KBM-7 (cell line): ENCODE measurements at regions not wholly inside any gene's neighbourhood (a gene's known extent, or its start where the extent isn't known, plus 50 kb on each side); places are given as distances from the start of the nearest gene placed in this dataset.

Experiments used
- DNase-seq: peaks from one replicate; pipeline ENCODE4 v3.0.0-alpha.2; 2015
- in situ Hi-C: fragments of 300-500 bp; cut with MboI; formaldehyde crosslinking; loops from 2 replicates; pipeline ENCODE4 v1.14.3; 2020; ENCODE audit warnings: low sequenced_read_pairs, low pct_unique_long_range_greater_than_20kb, mixed read lengths

DNA sequence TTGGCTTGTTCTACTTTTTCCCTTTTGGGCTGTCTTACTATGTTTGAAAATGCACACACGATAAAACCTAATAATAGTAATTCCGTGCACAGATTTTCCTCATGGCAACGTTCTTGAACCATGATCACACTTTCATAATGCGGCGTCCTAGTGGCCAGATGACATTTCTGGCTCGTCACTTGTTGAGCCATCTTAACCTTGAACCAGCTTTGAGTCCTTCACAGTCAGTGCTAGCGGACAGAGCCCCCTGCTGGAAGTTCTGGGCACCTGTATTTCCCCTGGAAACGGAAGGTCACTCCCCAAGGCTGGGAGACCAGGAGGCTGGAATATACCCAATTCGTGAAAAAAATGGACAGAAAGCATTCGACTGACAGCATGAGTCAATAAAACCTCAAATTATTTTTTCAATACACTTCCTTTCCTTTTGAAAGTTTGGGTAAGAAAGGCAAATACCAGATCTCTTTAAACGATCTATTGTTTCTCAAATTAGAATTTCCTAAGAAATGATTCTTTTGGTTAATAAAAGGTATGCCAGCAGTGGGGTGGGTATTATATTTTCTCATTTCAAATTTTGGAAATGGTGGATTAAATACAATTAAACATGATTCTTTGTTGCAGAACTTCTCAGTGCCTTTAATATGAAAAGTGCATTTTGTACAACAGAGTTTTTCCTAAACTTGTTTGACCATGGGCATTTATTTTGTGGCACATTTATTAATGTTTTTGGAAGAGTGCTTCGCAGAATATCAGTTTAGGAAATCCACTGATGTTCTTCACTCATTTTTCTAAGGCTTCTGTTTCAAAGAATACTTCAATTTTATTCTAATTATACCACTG is 542.3 kb downstream of the QKI start:
- peak; percentile 71 for DNase-seq
- in situ Hi-C loops, result no loop called here

GRCh38 chr6:163955756-163956155 is 541.2 kb downstream of the QKI start:
- in situ Hi-C loops, result no loop called here
- DNase-seq, result no peak

GRCh38 chr6:163955096-163955495 is 540.6 kb downstream of the QKI start:
- no peak for DNase-seq
- in situ Hi-C loops, result no loop called here

DNA sequence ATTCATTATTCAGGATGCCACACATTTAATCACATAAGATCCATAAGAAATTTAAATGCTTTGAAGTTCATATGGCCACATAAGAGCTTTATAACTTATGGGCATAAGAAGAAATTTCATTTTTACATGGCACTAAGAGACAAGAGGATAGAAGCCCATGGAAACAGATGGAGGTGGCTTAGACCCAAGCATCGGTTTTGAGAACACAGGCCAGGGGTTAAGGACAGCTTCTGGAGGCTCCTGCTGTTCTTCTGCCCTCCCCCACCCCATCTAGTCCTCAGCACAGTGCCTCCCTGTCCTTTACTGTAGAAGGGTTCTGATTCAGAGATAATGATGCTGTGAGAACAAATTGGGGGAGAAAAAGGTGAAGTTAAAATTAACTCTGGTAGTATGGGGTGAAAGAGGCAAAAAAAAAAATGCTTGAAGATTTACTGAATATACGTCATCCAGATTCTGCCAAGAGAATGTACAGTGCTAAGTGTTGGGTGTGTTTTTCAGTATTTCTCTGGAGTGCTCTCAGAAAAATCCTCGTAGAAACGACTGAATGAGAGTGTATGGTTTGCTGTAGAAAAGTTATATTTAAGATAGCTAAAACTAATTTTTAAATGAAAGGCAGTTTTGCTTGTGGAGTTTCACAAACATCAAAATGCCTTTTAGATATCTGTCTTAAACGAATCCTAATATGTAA is 539.7 kb downstream of the QKI start:
- in situ Hi-C loops, result no loop called here
- no peak for DNase-seq

GRCh38 chr6:163952005-163952404 is 537.5 kb downstream of the QKI start:
- DNase-seq, result no peak
- in situ Hi-C loops, result no loop called here

DNA sequence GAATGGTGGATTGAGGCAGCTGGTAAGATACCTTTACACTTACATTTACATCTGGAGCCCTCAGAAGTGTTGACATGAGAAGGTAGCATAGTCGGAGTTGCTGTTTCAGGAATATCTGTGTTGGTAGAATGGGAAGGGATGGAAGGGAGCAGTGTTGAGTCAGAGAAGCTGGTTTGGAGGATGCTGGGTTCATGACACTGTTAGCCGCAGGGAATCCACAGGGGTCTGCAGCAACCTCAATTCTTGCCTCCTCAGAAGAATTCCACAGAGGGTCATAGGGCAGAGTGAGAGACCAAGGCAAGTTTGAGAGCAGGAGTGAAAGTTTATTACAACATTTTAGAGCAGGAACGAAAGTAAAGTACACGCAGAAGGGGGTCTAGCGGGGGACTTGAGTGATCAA is 536.8 kb downstream of the QKI start:
- in situ Hi-C loops, result no loop called here

GRCh38 chr6:163950159-163950558 is 535.6 kb downstream of the QKI start:
- peak; percentile 6 for DNase-seq
- in situ Hi-C loops, result no loop called here

More for the DNA sequence above, 536.8 kb downstream of the QKI start:
- DNase-seq, result no peak

DNA sequence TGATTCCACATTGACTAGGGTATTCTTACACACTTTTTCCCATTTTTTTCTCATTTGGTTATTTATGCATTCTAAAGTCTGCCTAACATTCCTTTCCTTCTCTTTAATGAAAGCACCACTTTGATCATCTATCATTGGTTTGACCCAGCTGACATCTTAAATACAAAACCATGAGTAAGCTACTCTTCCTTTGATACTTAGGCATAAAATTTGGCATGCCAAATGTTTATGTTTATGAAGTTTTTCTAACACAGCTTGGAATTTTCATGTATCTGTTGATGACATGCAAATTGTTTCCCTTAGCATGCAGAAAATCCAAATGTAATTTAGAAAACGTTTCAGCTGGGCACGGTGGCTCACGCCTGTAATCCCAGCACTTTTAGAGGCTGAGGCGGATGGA is 534.9 kb downstream of the QKI start:
- no peak for DNase-seq
- in situ Hi-C loops, result no loop called here

DNA sequence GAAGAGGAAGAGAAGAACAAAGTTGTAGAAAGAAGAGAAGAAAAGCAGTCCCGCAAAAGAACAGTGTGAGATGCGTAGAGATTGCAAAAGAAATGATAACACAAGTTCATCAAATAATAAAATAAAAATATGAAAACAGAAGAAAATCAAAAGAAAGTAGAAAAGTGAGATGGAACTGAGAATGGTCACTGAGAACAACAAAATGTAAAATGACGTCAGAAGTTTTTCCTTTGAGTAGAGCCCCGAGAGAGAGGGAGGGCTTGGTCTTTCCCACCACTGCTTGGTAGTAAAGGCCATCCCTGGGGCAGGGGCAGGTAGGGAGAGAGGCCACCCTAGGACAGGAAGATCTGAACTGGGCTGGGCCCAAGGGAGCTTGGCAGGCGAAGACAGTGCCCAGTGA is 533.7 kb downstream of the QKI start:
- no peak for DNase-seq
- in situ Hi-C loops, result no loop called here

DNA sequence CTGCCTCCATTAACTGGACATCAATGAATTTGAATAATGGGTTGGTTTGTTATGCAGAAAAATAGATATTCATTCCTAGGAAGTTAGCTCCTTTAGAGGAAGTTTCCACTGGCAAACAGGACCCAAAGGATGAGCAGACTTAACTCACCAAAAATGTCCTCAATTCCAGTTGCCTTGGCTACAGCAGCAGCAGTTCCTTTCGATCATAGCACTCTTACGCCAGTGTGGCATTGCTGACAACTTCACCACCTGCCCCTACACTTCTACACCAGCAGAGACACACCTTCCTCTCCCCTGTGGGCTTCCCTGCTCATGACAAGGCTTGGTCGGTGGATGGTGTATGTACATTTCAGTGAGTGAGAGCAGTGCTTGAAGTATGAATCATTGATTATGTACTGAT is 532.8 kb downstream of the QKI start:
- in situ Hi-C loops, result no loop called here

GRCh38 chr6:163946437-163946836 is 531.9 kb downstream of the QKI start:
- no peak for DNase-seq
- in situ Hi-C loops, result no loop called here

More for the DNA sequence above, 532.8 kb downstream of the QKI start:
- DNase-seq, result no peak

DNA sequence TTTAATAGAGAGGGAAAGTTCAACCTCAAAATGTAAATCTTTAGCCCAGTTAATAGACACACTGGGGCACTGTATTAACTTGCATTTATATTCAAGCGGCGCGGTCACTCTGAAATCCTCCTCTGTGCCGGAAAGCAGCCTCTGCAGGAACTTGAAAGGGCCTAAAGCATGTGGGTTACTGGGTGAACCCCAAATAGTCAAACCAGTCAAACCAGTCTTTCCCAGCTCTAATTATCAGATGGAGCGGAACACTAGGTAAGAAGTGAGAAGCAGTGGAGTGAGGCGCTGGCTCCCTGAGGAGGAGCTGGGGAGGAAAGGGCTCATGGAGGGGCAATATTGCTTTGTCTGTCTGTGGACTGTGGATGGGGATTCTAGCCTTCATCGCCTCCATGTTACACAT is 531.3 kb downstream of the QKI start:
- no peak for DNase-seq
- in situ Hi-C loops, result no loop called here

GRCh38 chr6:163944897-163945296 is 530.4 kb downstream of the QKI start:
- in situ Hi-C loops, result no loop called here
- DNase-seq, result no peak

- no peak for DNase-seq
- in situ Hi-C loops, result no loop called here
These were observed 529.3 kb downstream of the QKI start for GRCh38 chr6:163943607-163944385.

GRCh38 chr6:163942790-163943189 is 528.3 kb downstream of the QKI start:
- in situ Hi-C loops, result no loop called here
- DNase-seq, result no peak

GRCh38 chr6:163941624-163941976 is 527.1 kb downstream of the QKI start:
- DNase-seq, result no peak
- in situ Hi-C loops, result no loop called here

- in situ Hi-C loops, result no loop called here
- no peak for DNase-seq
These were observed 526.4 kb downstream of the QKI start for GRCh38 chr6:163940705-163941623.

DNA sequence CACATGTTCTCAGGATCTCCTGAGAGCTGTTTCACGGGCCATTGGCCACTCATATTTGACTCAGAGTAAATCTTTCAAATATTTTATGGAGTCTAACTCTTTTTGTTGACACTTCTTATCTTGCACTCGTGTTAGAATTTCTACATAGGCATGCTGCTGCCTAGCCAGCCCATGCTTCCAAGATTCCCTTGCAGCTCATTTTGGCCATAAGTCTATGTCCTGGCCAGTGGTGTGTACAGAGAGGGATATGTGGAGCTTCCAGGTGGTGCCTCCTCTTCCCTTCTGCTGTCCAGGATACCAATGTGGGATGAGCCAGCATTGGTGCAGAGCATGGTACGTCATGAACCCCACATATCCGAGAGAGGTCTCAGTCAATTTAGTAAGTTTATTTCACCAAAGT is 522.6 kb downstream of the QKI start:
- in situ Hi-C loops, result no loop called here
- no peak for DNase-seq

- in situ Hi-C loops, result no loop called here
- no peak for DNase-seq
These were observed 520.7 kb downstream of the QKI start for GRCh38 chr6:163935158-163935762.
